EH (cell line): ENCODE measurements at regions not wholly inside any gene's neighbourhood (a gene's known extent, or its start where the extent isn't known, plus 50 kb on each side); places are given as distances from the start of the nearest gene placed in this dataset.

Source experiments
- DNase-seq: peaks from one replicate; pipeline ENCODE4 v3.0.0-alpha.2; 2015; ENCODE audit warnings: low read depth

DNA sequence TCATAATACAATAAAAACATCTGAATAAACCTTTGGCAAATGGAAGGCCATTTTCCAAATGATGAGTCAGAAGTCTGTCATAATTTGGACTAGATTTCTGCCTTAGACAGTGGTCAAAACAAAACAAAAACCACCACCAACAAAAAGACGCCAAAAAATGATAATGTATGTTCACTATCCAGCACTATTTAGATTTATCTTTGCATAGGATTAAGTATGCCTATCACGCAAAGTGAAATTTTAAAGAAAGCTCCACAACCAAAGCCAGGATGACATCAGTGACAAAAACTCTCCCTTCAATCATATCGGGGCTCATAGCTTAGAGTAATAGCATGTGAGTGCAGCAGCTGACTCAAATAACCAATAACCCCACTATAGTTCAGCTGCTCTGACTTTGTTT lies 201.9 kb downstream of the MOXD1 start:
- DNase-seq: peak; percentile 88

DNA sequence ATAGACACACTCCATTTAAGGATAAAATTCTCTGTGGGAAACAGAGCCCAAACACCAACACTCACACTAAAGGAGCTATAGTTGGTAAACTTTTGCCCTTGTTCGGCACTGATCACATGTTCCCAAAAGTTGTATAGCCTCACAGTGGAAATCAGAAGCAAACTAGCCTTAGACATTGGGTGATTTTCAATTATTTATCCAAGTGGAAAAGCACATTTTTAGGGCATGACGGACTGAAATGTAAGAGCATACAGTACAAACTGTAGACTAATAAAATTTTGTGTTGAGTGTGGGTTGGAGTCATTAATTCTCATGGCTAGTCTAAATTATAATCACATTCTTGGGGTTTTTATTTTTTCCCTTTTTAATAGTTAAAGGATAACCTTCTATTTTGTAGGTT lies 202.4 kb downstream of the MOXD1 start:
- peak; percentile 93 for DNase-seq

DNA sequence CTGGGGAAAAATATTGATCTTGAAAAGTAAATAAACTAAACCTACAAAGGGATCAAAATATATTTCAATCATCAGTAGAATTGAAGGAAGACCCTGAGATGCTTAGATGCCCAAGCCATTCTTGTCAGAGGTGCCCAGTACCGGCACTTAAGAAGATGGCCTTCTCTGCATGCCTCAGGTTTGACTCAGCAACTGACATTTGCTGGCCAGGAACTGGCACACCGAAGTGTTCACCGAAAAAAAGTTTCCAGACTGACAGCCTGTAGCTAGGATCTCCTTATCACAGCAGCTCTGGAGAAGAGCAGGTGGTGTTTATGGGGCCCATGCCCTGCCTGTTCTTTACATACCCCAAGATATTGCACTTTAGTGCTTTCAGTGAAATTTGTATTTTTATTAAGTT lies 203.2 kb downstream of the MOXD1 start:
- DNase-seq: peak; percentile 67

- no peak for DNase-seq
These were observed 206.7 kb downstream of the MOXD1 start for GRCh38 chr6:132194529-132194928.

- no peak for DNase-seq
These were observed 208.6 kb downstream of the MOXD1 start for GRCh38 chr6:132192631-132193030.

GRCh38 chr6:132190815-132191175 lies 210.5 kb downstream of the MOXD1 start:
- DNase-seq: peak; percentile 76

- peak; percentile 89 for DNase-seq
These were observed 211.0 kb downstream of the MOXD1 start for GRCh38 chr6:132190097-132190814.

DNA sequence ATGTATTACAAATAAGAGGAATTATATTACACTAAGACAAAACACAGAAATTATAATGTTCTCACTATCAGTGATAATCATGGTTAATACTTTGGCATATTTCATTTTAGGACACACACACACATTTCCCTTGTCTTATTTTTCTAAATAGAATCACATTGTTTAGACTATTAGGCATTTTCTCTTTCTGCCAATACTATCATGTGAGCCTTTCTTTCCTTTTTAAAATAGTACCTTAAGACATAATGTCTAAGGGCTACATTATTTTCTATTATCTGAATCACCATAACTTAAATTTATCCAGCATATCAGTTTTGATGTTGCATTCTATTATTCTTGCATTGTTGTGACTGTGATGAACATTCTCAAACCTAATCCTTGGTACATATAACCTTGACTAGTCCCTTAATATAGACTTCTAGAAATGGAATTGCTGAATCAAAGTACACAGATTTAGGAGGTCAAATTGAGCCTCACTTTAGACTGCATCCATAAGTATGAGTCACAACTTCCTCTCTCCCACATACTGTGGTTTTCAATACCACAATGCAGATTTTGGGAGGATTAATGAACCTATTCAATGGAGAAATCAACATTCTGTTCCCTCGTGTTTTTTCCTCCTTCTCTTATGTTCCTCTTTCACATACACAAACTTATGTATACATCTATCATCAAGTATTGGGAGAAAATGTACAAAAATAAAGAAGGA lies 212.6 kb downstream of the MOXD1 start:
- DNase-seq: peak; percentile 80

DNA sequence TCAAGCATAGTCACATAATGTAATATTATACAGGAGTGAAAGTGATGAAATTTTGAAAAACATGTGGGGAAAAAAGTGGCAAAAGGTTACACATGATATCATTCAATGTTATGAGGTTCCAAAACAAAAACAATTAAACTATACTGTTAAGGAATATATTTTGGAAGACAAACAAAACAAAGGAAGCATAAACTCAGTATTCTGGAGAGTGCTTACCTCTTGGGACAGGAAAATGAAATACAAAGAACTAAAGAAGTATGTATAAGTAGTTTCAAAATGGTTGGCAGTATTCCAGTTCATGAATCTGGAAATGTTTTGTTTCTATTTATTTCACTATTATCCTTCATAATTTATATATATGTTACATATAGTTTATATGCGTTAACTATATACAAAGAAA lies 213.5 kb downstream of the MOXD1 start:
- DNase-seq: no peak

- peak; percentile 46 for DNase-seq
These were observed 216.3 kb downstream of the MOXD1 start for GRCh38 chr6:132184966-132185365.

DNA sequence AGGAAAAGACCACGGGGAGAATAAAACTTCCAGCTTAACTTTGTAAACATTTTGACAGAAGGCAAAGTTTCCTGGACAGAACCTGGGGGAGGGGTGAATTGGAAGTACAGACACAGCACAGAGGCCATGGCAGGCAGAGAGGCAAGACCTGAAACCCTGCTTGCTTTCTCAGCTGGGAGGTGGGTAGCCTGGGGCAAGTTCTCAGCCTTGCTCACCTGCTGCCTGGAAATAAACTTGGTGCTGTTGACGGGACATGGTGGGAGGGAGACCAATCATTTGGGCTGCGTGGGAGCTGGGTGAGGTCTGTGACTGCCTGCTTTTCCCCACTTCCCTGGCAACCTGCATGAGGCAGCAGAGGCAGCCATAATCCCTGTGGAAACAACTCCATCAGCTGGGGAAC lies 221.3 kb downstream of the MOXD1 start:
- no peak for DNase-seq

DNA sequence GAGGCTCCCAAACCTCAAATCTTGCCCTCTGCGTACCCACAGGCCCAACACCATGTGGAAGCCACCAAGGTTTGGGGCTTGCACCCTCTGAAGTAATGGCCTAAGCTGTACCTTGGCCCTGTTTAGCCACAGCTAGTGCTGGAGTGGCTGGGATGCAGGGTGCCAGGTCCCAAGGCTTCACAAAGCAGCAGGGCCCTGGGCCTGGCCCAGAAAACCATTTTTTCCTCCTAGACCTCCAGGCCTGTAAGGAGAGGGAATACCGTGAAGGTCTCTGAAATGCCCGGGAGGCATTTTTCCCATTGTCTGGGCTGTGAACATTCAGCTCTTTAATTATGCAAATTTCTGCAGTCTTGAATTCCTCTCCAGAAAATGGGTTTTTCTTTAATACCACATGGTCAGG lies 223.7 kb upstream of the CCN2 start:
- DNase-seq: no peak

- no peak for DNase-seq
These were observed 217.8 kb upstream of the CCN2 start for GRCh38 chr6:132168961-132169360.

GRCh38 chr6:132167929-132168892 lies 217.0 kb upstream of the CCN2 start:
- DNase-seq: no peak

- no peak for DNase-seq
These were observed 215.4 kb upstream of the CCN2 start for GRCh38 chr6:132166526-132167051.

- DNase-seq: no peak
These were observed 214.5 kb upstream of the CCN2 start for GRCh38 chr6:132165677-132166076.

GRCh38 chr6:132161283-132161682 lies 210.1 kb upstream of the CCN2 start:
- DNase-seq: peak; percentile 80

DNA sequence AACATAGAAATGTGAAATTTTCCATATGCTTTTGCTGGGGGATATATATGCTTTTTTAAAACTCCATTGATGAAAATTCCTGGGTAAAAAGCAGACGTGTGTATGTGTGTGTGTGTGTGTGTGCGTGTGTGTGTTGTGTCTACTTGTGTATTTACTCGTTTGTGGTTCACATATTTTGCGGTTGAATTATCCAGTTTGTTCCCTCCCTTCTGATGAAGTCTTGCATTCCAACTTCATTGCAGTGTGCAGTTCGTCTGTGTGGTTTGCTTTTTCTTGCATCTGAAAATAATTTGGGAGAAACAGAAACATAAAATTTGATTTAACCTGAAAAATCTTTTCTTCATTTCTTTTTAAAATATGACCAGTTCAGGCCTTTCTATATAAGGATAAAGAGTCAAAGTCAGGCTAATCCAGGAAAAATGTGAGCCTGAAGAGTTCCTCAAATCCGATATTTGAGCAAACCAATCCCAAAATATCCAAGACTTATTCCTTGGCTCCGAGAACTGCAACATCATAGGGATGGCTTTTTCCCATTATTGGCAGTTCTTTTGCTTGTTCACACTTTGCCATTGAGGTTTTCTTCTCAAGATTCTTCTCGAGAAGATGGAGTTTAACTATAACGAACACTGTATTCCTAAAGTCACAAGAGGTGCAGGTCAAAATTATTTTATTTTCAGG lies 202.2 kb upstream of the CCN2 start:
- peak; percentile 98 for DNase-seq

- peak; percentile 100 for DNase-seq
These were observed 196.4 kb upstream of the CCN2 start for GRCh38 chr6:132147530-132148011.

DNA sequence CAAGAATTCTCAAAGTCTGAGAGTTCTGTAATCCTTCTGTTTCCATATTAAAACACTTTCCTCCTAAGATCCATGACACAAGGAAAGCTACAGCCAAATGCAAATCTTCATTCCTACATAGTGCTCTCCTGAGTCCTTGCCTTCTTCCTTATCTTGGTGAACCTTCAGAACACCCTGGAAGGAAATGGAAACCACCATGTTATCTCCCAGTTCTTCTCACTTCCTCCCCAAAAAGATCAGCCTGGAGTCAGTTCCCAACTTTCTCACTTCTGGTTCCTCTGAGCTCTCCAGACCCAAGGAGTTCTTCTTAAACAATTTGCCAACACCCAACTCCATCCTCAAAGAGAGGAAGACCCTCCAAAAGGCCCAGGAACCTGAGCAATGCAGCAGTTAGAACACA lies 193.3 kb upstream of the CCN2 start:
- no peak for DNase-seq

DNA sequence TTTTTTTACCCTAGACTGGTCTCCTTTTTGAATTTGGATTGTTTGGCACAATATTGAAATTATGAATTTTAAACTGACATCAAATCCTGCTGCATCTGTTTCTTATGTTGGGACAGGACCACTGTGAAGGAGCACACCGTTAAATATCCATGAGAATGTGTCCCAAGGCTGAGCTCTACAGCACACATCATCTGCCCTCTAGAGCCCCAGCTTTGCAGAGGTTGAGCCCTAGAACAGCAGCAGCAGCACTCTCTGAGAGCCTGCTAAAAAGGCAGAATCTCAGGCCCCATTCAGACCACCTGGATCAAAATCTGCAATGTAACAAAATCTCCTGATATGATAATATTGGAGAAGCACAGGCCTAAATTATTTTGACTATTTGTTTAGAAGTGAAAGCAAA lies 192.1 kb upstream of the CCN2 start:
- no peak for DNase-seq

- peak; percentile 80 for DNase-seq
These were observed 191.6 kb upstream of the CCN2 start for GRCh38 chr6:132142768-132143167.
